SH-SY5Y (cell line): ENCODE measurements at regions not wholly inside any gene's neighbourhood (a gene's known extent, or its start where the extent isn't known, plus 50 kb on each side); places are given as distances from the start of the nearest gene placed in this dataset.

Experiments
- GATA2 ChIP-seq: IDR thresholded peaks from 2 replicates; pipeline ENCODE4 v1.6.1; 2011; ENCODE audit warnings: mild to moderate bottlenecking, low read depth, low read length
- GATA3 ChIP-seq: IDR thresholded peaks from 2 replicates; pipeline ENCODE4 v1.6.1; 2011; ENCODE audit warnings: low read depth, mild to moderate bottlenecking, low read length, moderate library complexity

- TF ChIP-seq GATA2 = no peak
- no peak for TF ChIP-seq GATA3
Observed at GRCh38 chr10:56927701-56928100, 566.6 kb upstream of the ZWINT start.
